ENCODE measurements at regions not wholly inside any gene's neighbourhood (a gene's known extent, or its start where the extent isn't known, plus 50 kb on each side); places are given as distances from the start of the nearest gene placed in this dataset.

- DNase-seq, result no peak
- CTCF ChIA-PET (ENCODE audit: partially characterized antibody), result no interaction called here
- no peak overlapping the region for H3K4me3 Mint-ChIP-seq
- no peaks in the 10 kb centered on the region for H3K9me3 ChIP-seq (ENCODE audit: control insufficient read depth in 1 of 2, low read length in 2 of 2)
- POLR2A ChIA-PET (ENCODE audit: partially characterized antibody), result no interaction called here
- H3K27me3 Mint-ChIP-seq, result peaks cover 5 to 11% of the 10 kb centered on the region in 2 donors
- H3K4me1 Mint-ChIP-seq, result no peaks in the 10 kb centered on the region
- H3K27ac Mint-ChIP-seq, result no peak overlapping the region
- intact Hi-C loops (cut with micrococcal nuclease), result no loop called here
- no peaks in the 10 kb centered on the region for H3K27me3 ChIP-seq (ENCODE audit: insufficient read depth, low read length)
- H3K36me3 ChIP-seq (ENCODE audit: insufficient read depth, low read length), result no peaks in the 10 kb centered on the region
- H3K4me1 ChIP-seq (ENCODE audit: insufficient read depth, low read length), result no peaks in the 10 kb centered on the region
- H3K4me3 ChIP-seq (ENCODE audit: low read length in 2 of 2), result no peak overlapping the region
- no peaks in the 10 kb centered on the region for H3K36me3 Mint-ChIP-seq
- no peaks in the 10 kb centered on the region for H3K9me3 Mint-ChIP-seq
- no peak overlapping the region for H3K27ac ChIP-seq (ENCODE audit: low read depth, low read length)
Measured at GRCh38 chr5:74257060-74257527, 383.4 kb downstream of the ENC1 start.

GRCh38 chr5:74255692-74256392 is 384.7 kb downstream of the ENC1 start:
- H3K9me3 ChIP-seq (ENCODE audit: control insufficient read depth in 1 of 2, low read length in 2 of 2), result no peaks in the 10 kb centered on the region
- Mint-ChIP-seq H3K9me3 (no peaks in the 10 kb centered on the region), H3K27me3 (peaks cover 8 to 12% of the 10 kb centered on the region in 2 donors), H3K4me3 (no peak overlapping the region), H3K4me1 (no peaks in the 10 kb centered on the region), H3K36me3 (no peaks in the 10 kb centered on the region), H3K27ac (no peak overlapping the region)
- ChIA-PET CTCF (ENCODE audit: partially characterized antibody) (no interaction called here), POLR2A (ENCODE audit: partially characterized antibody) (no interaction called here)
- no peaks in the 10 kb centered on the region for H3K36me3 ChIP-seq (ENCODE audit: insufficient read depth, low read length)
- H3K27ac ChIP-seq (ENCODE audit: low read depth, low read length), result no peak overlapping the region
- H3K4me3 ChIP-seq (ENCODE audit: low read length in 2 of 2), result no peak overlapping the region
- no peaks in the 10 kb centered on the region for H3K4me1 ChIP-seq (ENCODE audit: insufficient read depth, low read length)
- H3K27me3 ChIP-seq (ENCODE audit: insufficient read depth, low read length), result no peaks in the 10 kb centered on the region
- DNase-seq, result no peak
- intact Hi-C loops (cut with micrococcal nuclease), result no loop called here

GRCh38 chr5:74254257-74254656 is 386.3 kb downstream of the ENC1 start:
- no peaks in the 10 kb centered on the region for H3K9me3 ChIP-seq (ENCODE audit: control insufficient read depth in 1 of 2, low read length in 2 of 2)
- H3K27me3 Mint-ChIP-seq, result peaks cover 9 to 15% of the 10 kb centered on the region in 2 donors
- no peaks in the 10 kb centered on the region for H3K27me3 ChIP-seq (ENCODE audit: insufficient read depth, low read length)
- no peaks in the 10 kb centered on the region for H3K9me3 Mint-ChIP-seq
- no peak overlapping the region for H3K4me3 Mint-ChIP-seq
- no peak overlapping the region for H3K27ac Mint-ChIP-seq
- H3K4me1 ChIP-seq (ENCODE audit: insufficient read depth, low read length), result no peaks in the 10 kb centered on the region
- no peak overlapping the region for H3K4me3 ChIP-seq (ENCODE audit: low read length in 2 of 2)
- no peak overlapping the region for H3K27ac ChIP-seq (ENCODE audit: low read depth, low read length)
- no peak for DNase-seq
- H3K36me3 Mint-ChIP-seq, result no peaks in the 10 kb centered on the region
- POLR2A ChIA-PET (ENCODE audit: partially characterized antibody), result no interaction called here
- H3K4me1 Mint-ChIP-seq, result no peaks in the 10 kb centered on the region
- no peaks in the 10 kb centered on the region for H3K36me3 ChIP-seq (ENCODE audit: insufficient read depth, low read length)
- intact Hi-C loops (cut with micrococcal nuclease), result no loop called here
- CTCF ChIA-PET (ENCODE audit: partially characterized antibody), result no interaction called here

DNA sequence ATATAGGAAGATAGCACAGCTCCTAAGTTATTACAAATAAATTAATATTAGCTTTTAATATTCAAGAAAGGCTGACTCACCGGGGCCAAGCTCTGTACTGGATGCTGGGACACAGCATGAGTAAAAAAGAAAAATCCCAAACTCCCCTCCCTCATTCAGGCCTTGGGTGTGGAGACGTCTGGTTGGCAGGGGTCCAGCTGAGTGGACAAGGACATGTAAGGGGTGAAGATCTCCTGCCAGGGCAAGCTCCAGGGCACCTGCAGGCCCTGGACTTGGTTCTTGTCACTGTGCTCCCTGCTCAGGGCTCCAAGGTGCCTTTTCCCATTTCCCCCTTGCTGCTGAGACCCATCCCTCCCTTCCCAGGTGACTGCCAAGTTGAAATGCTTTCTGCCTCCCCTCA is 388.5 kb downstream of the ENC1 start:
- intact Hi-C loops (cut with micrococcal nuclease), result no loop called here
- no peak overlapping the region for H3K4me3 ChIP-seq (ENCODE audit: low read length in 2 of 2)
- CTCF ChIA-PET (ENCODE audit: partially characterized antibody), result no interaction called here
- H3K27ac ChIP-seq (ENCODE audit: low read depth, low read length), result no peak overlapping the region
- no peaks in the 10 kb centered on the region for H3K27me3 ChIP-seq (ENCODE audit: insufficient read depth, low read length)
- Mint-ChIP-seq H3K36me3 (no peaks in the 10 kb centered on the region), H3K27me3 (peaks cover 9 to 15% of the 10 kb centered on the region in 2 donors), H3K4me1 (no peaks in the 10 kb centered on the region), H3K27ac (no peak overlapping the region), H3K4me3 (no peak overlapping the region), H3K9me3 (peaks cover 0 to 1% (median 0%) of the 10 kb centered on the region in 8 donors)
- no peaks in the 10 kb centered on the region for H3K9me3 ChIP-seq (ENCODE audit: control insufficient read depth in 1 of 2, low read length in 2 of 2)
- no peak for DNase-seq
- POLR2A ChIA-PET (ENCODE audit: partially characterized antibody), result no interaction called here
- H3K36me3 ChIP-seq (ENCODE audit: insufficient read depth, low read length), result no peaks in the 10 kb centered on the region
- H3K4me1 ChIP-seq (ENCODE audit: insufficient read depth, low read length), result no peaks in the 10 kb centered on the region

GRCh38 chr5:74251141-74252035 is 389.1 kb downstream of the ENC1 start:
- Histone ChIP-seq H3K9me3 (ENCODE audit: control insufficient read depth in 1 of 2, low read length in 2 of 2) (no peaks in the 10 kb centered on the region), H3K4me3 (ENCODE audit: low read length in 2 of 2) (no peak overlapping the region), H3K27ac (ENCODE audit: low read depth, low read length) (no peak overlapping the region), H3K36me3 (ENCODE audit: insufficient read depth, low read length) (no peaks in the 10 kb centered on the region), H3K4me1 (ENCODE audit: insufficient read depth, low read length) (no peaks in the 10 kb centered on the region), H3K27me3 (ENCODE audit: insufficient read depth, low read length) (no peaks in the 10 kb centered on the region)
- Mint-ChIP-seq H3K9me3 (peaks cover 0 to 1% (median 0%) of the 10 kb centered on the region in 8 donors), H3K27me3 (peaks cover 9 to 18% of the 10 kb centered on the region in 2 donors), H3K36me3 (no peaks in the 10 kb centered on the region), H3K27ac (no peak overlapping the region), H3K4me1 (no peaks in the 10 kb centered on the region), H3K4me3 (no peak overlapping the region)
- CTCF ChIA-PET (ENCODE audit: partially characterized antibody), result no interaction called here
- POLR2A ChIA-PET (ENCODE audit: partially characterized antibody), result no interaction called here
- no peak for DNase-seq
- intact Hi-C loops (cut with micrococcal nuclease), result no loop called here

GRCh38 chr5:74250304-74251102 is 390.0 kb downstream of the ENC1 start:
- Histone ChIP-seq H3K9me3 (ENCODE audit: control insufficient read depth in 1 of 2, low read length in 2 of 2) (no peaks in the 10 kb centered on the region), H3K4me3 (ENCODE audit: low read length in 2 of 2) (no peak overlapping the region), H3K36me3 (ENCODE audit: insufficient read depth, low read length) (no peaks in the 10 kb centered on the region), H3K27me3 (ENCODE audit: insufficient read depth, low read length) (no peaks in the 10 kb centered on the region), H3K27ac (ENCODE audit: low read depth, low read length) (no peak overlapping the region), H3K4me1 (ENCODE audit: insufficient read depth, low read length) (no peaks in the 10 kb centered on the region)
- Mint-ChIP-seq H3K36me3 (no peaks in the 10 kb centered on the region), H3K4me3 (no peak overlapping the region), H3K4me1 (no peaks in the 10 kb centered on the region), H3K27me3 (peaks cover 9 to 17% of the 10 kb centered on the region in 2 donors), H3K9me3 (peaks cover 0 to 1% (median 0%) of the 10 kb centered on the region in 8 donors), H3K27ac (no peak overlapping the region)
- DNase-seq, result no peak
- POLR2A ChIA-PET (ENCODE audit: partially characterized antibody), result no interaction called here
- intact Hi-C loops (cut with micrococcal nuclease), result no loop called here
- CTCF ChIA-PET (ENCODE audit: partially characterized antibody), result no interaction called here

GRCh38 chr5:74248576-74248975 is 392.0 kb downstream of the ENC1 start:
- H3K36me3 Mint-ChIP-seq, result no peaks in the 10 kb centered on the region
- H3K27ac Mint-ChIP-seq, result no peak overlapping the region
- peaks cover 0 to 1% (median 0%) of the 10 kb centered on the region in 8 donors for H3K9me3 Mint-ChIP-seq
- H3K36me3 ChIP-seq (ENCODE audit: insufficient read depth, low read length), result no peaks in the 10 kb centered on the region
- no peaks in the 10 kb centered on the region for H3K9me3 ChIP-seq (ENCODE audit: control insufficient read depth in 1 of 2, low read length in 2 of 2)
- ChIA-PET POLR2A (ENCODE audit: partially characterized antibody) (no interaction called here), CTCF (ENCODE audit: partially characterized antibody) (interaction anchor here (1.7 kb wide), 1 partner anchor 26 kb away, joined by 4 read pairs; no protein-coding TSS in a partner anchor)
- no peak overlapping the region for H3K27ac ChIP-seq (ENCODE audit: low read depth, low read length)
- peaks cover 3% of the 10 kb centered on the region for H3K27me3 ChIP-seq (ENCODE audit: insufficient read depth, low read length)
- H3K4me3 Mint-ChIP-seq, result no peak overlapping the region
- intact Hi-C loops (cut with micrococcal nuclease), result no loop called here
- H3K4me1 ChIP-seq (ENCODE audit: insufficient read depth, low read length), result no peaks in the 10 kb centered on the region
- H3K4me1 Mint-ChIP-seq, result no peaks in the 10 kb centered on the region
- H3K27me3 Mint-ChIP-seq, result peaks cover 7 to 14% of the 10 kb centered on the region in 2 donors
- no peak for DNase-seq
- H3K4me3 ChIP-seq (ENCODE audit: low read length in 2 of 2), result no peak overlapping the region

All from CD4-positive, alpha-beta memory T cell (primary cell).